Left renal cortex interstitium (tissue), 4 donors: ENCODE measurements at regions not wholly inside any gene's neighbourhood (a gene's known extent, or its start where the extent isn't known, plus 50 kb on each side); places are given as distances from the start of the nearest gene placed in this dataset.
A peak's percentile ranks its signal among the peaks of the same experiment; 100 is the strongest.
"Not testable (repeated sequence)": the region's sequence is repeated elsewhere in the genome, so short reads cannot be mapped to it uniquely, and the experiment has no call there.

ENCODE experiments used
- DNase-seq, 4 donors: peaks; one replicate each; pipeline ENCODE4 v3.0.0-alpha.2; 2013; ENCODE audit warnings: low read depth in 4 of 4, low spot score in 2 of 4, missing footprints in 1 of 4

GRCh38 chr13:60721063-60721462 lies 324.0 kb downstream of the TDRD3 start:
- no peak for DNase-seq

DNA sequence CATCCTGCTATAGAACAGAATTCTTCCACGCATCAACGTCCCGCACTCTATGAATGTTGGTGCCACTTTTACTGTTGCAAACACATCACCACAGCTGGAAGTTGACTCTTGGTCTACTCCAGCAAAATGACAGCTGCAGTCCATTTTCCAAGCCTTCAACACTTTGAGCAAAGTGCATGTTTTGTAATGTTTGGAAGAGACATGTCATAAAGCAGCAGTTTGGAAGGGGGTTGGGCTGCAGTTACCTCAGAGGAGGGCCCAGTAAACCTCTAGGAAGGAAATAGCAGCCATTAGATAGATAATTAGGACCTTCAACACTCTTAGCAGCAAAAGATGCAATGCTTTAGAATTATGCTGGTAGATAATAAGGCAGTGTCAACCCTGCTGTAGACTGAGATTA lies 323.6 kb downstream of the TDRD3 start:
- DNase-seq = no peak

GRCh38 chr13:60716313-60716712 lies 319.3 kb downstream of the TDRD3 start:
- DNase-seq = no peak

DNA sequence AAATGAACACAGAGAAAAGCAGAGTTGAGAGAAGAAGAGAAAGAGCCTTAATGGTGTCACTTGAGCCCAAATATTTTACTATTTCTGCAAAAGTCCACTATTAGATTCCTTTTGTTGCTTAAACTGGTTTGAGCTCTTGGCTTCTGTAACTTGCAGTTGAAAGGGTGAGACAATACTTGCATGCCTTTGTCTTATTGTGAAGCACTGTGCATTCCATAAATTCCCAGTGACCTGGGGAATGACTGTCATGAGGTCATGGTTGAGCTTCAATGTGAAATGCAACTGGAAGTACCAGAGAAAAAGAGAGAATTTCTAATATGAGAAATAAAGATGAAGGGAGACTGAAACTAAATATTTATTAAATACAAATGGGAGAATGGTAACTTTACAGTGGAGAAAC lies 310.9 kb downstream of the TDRD3 start:
- no peak for DNase-seq

GRCh38 chr13:60701895-60702294 lies 304.9 kb downstream of the TDRD3 start:
- DNase-seq = no peak

GRCh38 chr13:60700994-60701393 lies 304.0 kb downstream of the TDRD3 start:
- no peak for DNase-seq

DNA sequence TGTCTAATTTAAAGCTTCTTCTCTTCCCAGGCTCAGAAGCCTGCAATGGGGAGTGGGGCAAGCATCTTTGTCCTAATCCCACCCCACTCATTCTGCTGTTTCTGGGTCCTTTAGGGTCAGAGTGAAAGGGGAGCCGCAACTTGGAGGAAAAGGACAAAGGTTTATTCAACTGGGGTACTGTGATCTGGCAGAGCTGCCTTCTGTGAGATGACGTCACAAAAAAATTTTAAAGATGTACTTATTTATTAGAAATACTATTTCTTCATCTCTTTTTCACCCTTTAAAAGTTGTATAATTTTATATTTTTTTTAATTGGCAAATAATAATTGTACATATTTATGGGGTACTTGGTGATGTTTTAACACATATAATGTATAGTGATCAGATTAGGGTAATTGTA lies 302.6 kb downstream of the TDRD3 start:
- no peak for DNase-seq

- no peak for DNase-seq
Measured at GRCh38 chr13:60696602-60697001, 299.6 kb downstream of the TDRD3 start.

- DNase-seq = no peak
Measured at GRCh38 chr13:60691268-60691667, 294.2 kb downstream of the TDRD3 start.

DNA sequence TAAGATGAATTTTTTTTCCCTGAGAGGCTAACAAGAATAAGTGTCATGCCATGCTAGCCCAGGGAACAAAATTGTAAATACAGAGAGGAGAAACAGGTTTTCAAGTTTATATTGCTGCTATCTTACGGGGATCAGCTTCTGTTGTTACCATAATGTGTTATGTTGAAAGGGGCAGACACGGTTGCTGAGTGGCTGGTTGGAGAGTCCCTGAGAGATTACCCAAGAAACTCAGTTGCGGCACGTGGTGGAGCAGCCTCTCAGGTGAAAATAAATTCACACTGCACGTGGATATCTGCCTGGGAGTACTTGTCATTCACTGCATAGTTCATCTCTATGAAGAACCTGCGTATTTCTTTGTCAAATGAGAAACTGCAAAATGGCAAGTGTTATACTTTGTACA lies 293.6 kb downstream of the TDRD3 start:
- no peak for DNase-seq

GRCh38 chr13:60689571-60689970 lies 292.6 kb downstream of the TDRD3 start:
- DNase-seq = no peak

GRCh38 chr13:60689076-60689475 lies 292.1 kb downstream of the TDRD3 start:
- no peak for DNase-seq

- no peak for DNase-seq
Measured at GRCh38 chr13:60679928-60680694, 283.1 kb downstream of the TDRD3 start.

GRCh38 chr13:60679131-60679530 lies 282.1 kb downstream of the TDRD3 start:
- DNase-seq = no peak

- DNase-seq = no peak
Measured at GRCh38 chr13:60671386-60671785, 274.4 kb downstream of the TDRD3 start.

DNA sequence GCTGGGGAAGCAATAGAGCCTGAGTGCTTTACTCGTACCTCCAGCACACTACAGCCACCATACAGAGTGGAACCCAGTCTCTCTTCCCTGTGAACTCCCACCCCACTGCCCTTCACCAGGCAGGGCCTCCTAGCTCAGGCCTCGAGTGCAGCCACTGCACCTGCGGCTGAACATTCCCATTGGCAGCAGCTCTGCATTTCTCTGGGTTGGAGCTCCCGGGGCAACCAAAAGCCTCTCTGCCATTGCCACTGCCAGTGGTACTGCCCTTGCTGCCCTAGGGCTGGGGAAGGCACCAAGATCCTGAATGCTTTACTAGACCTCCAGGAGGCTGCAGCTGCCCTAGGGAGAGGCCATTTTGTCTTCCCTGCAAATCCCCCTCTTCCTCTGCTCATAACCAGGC lies 266.8 kb downstream of the TDRD3 start:
- DNase-seq = no peak

DNA sequence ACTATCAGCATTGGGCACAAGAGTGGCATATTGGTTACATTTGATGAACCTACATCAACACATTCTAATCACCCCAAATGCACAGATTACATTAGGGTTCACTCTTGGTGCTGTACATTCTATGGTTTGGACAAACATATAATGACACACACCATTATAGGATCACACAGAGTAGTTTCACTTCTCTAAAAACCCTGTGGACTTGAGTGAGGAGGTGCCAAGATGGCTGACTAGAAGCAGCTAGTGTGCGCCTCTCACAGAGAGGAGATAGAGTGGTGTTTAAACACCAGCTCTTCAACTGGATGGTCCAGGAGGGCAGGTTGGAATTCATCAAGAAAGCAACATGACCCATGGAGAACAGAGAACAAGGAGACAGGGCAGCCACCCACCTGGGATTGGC lies 265.6 kb downstream of the TDRD3 start:
- DNase-seq = no peak

GRCh38 chr13:60661521-60661920 lies 264.5 kb downstream of the TDRD3 start:
- DNase-seq = no peak

GRCh38 chr13:60657586-60657985 lies 260.6 kb downstream of the TDRD3 start:
- not testable (repeated sequence) for DNase-seq

- DNase-seq = peak in 1 of 4 donors; percentile 24
Measured at GRCh38 chr13:60655256-60655655, 258.2 kb downstream of the TDRD3 start.

- DNase-seq = no peak
Measured at GRCh38 chr13:60654415-60654814, 257.4 kb downstream of the TDRD3 start.

GRCh38 chr13:60647547-60647946 lies 250.5 kb downstream of the TDRD3 start:
- DNase-seq = no peak

DNA sequence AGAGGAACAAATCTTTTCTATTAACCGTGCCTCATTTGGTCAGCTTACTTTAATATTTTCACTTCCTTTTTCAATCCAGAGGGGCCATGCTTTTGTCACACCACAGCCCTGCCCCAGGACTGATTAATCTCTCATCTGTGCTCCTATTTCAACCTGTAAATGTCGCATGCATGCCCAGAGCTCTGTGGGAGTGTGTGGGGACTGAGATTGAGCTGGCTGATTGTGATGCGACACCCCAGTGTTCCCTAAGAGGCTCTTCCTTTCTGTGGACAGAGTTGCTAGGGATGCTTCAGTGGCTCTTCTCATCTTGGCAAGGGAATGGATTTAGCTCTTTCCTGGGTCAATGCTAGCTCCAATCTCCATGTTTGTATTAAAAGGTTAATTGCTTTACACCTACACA lies 249.6 kb downstream of the TDRD3 start:
- DNase-seq = no peak
